ENCODE measurements at regions not wholly inside any gene's neighbourhood (a gene's known extent, or its start where the extent isn't known, plus 50 kb on each side); places are given as distances from the start of the nearest gene placed in this dataset.

DNA sequence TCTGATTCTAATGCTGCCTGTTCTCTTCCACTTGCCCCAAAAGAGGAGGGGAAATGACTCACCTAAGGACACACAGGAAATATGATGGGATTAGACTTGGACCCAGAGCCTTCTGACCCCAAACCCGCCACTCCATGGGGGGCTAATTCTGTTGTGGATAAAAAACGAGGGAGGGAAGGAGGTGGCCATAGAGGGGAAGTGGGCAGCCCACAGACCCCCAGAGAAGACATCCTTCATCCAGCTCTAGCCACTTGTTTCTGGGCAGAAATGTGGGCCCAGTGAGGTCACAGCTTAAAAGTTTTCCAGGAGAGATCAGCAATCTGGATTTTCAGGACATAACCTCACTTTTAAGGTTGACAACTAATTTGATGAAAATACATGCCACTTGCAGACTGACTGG, 202.1 kb downstream of the ANKRD60 start:
- DNase-seq (ENCODE audit: low read depth, low spot score) = no peak
- in situ Hi-C loops (cut with HindIII; ENCODE audit: low sequenced_read_pairs) = no loop called here
- H3K4me3 ChIP-seq (ENCODE audit: low read depth, low read length) = no peak overlapping the region

DNA sequence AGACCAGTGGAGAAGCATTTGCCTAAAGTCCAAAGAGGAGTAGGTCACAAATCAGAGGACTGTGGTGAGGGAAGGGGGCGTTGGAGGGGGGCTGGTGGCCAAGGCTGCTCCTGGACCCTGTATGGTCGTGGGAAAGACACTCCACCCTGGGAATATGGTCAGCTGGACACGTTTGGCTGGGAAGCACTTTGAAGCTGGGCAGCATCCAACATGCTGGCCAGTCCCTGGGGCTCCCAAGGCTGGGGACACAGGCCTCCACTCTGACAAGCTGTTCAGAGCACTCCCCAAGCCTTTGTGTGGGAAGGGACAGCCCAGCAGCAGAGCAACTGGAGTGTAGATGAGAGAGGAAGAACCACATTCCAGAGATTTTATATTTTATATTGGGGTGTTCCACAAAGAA, 203.2 kb downstream of the ANKRD60 start:
- in situ Hi-C loops (cut with HindIII; ENCODE audit: low sequenced_read_pairs) = no loop called here
- TF ChIP-seq, protein P1, sequence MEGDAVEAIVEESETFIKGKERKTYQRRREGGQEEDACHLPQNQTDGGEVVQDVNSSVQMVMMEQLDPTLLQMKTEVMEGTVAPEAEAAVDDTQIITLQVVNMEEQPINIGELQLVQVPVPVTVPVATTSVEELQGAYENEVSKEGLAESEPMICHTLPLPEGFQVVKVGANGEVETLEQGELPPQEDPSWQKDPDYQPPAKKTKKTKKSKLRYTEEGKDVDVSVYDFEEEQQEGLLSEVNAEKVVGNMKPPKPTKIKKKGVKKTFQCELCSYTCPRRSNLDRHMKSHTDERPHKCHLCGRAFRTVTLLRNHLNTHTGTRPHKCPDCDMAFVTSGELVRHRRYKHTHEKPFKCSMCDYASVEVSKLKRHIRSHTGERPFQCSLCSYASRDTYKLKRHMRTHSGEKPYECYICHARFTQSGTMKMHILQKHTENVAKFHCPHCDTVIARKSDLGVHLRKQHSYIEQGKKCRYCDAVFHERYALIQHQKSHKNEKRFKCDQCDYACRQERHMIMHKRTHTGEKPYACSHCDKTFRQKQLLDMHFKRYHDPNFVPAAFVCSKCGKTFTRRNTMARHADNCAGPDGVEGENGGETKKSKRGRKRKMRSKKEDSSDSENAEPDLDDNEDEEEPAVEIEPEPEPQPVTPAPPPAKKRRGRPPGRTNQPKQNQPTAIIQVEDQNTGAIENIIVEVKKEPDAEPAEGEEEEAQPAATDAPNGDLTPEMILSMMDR (IDR thresholded peaks at IDR 0.05; ENCODE audit: low read depth, low read length) = no peak
- H3K4me3 ChIP-seq (ENCODE audit: low read depth, low read length) = no peak overlapping the region
- no peak for DNase-seq (ENCODE audit: low read depth, low spot score)

More for the DNA sequence above, 202.1 kb downstream of the ANKRD60 start:
- TF ChIP-seq, protein P1 (IDR thresholded peaks at IDR 0.05; ENCODE audit: low read depth, low read length) = no peak

DNA sequence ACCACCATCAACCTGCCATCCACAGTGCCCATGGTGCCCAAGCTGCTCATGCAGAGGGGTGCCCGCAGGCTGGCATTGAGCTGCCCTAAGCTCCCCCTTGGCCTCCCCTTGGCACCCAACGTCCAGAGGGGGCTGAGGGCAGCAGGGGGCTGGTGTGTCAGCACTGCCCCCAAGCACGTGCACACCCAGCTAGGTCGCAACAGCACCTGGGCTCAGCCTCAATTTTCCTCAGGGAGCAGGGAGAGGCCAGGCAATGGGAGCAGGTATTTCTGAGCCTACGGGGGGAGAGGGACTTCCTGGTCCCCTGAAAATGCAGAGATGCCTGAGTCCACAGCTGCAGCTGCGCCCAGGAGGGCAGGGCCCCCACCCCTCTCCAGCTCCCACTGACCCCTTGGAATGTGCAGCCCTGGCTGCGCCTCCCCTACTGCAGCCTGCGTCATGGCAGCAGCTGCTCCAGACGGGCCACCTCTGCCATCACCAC, 204.2 kb downstream of the ANKRD60 start:
- in situ Hi-C loops (cut with HindIII; ENCODE audit: low sequenced_read_pairs) = no loop called here
- TF ChIP-seq, protein P1 (IDR thresholded peaks at IDR 0.05; ENCODE audit: low read depth, low read length) = no peak
- no peak for DNase-seq (ENCODE audit: low read depth, low spot score)
- H3K4me3 ChIP-seq (ENCODE audit: low read depth, low read length) = no peak overlapping the region

GRCh38 chr20:58023781-58024180, 204.7 kb downstream of the ANKRD60 start:
- H3K4me3 ChIP-seq (ENCODE audit: low read depth, low read length) = no peak overlapping the region
- TF ChIP-seq, protein P1 (IDR thresholded peaks at IDR 0.05; ENCODE audit: low read depth, low read length) = no peak
- DNase-seq (ENCODE audit: low read depth, low spot score) = no peak
- in situ Hi-C loops (cut with HindIII; ENCODE audit: low sequenced_read_pairs) = no loop called here

DNA sequence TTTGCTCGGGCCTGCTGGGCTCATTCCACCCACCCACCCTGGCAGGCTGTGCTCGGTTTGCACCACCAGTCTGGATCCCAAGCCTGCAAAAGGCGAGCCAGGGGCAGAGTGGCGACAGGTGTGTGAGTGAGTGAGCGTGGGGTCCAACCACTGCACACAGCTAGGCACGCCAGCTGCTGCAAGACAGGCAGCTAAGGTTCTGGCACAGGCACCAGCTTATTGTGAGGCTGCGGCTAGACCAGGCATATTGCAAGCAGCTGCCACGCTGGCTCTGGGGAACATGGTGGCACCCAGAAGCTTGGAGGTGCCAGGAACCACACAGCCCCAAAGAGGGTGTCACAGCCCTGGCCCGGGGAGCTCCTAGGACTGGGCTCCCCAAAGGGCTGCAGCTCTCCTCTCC, 205.1 kb downstream of the ANKRD60 start:
- in situ Hi-C loops (cut with HindIII; ENCODE audit: low sequenced_read_pairs) = no loop called here
- TF ChIP-seq, protein P1 (IDR thresholded peaks at IDR 0.05; ENCODE audit: low read depth, low read length) = no peak
- no peak overlapping the region for H3K4me3 ChIP-seq (ENCODE audit: low read depth, low read length)
- no peak for DNase-seq (ENCODE audit: low read depth, low spot score)

DNA sequence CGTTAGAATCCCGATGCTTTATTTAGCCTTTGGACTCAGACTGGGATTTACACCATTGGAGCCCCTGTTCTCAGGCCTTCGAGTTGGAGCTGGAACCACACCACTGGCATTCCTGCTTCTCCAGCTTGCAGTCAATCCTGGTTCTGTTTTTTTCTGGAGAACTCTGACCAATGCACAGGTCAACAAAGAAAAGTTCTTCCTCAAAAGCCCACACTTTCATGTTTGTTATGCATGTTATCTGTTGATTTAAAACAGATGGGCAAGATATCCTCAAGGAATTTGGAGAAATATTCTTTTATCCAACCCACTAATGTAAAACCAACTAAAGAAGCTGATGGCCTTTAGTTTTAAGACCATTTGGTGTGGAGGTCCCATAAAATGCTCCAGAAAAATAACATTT, 205.7 kb downstream of the ANKRD60 start:
- TF ChIP-seq, protein P1 (IDR thresholded peaks at IDR 0.05; ENCODE audit: low read depth, low read length) = no peak
- H3K4me3 ChIP-seq (ENCODE audit: low read depth, low read length) = no peak overlapping the region
- in situ Hi-C loops (cut with HindIII; ENCODE audit: low sequenced_read_pairs) = no loop called here
- DNase-seq (ENCODE audit: low read depth, low spot score) = no peak

DNA sequence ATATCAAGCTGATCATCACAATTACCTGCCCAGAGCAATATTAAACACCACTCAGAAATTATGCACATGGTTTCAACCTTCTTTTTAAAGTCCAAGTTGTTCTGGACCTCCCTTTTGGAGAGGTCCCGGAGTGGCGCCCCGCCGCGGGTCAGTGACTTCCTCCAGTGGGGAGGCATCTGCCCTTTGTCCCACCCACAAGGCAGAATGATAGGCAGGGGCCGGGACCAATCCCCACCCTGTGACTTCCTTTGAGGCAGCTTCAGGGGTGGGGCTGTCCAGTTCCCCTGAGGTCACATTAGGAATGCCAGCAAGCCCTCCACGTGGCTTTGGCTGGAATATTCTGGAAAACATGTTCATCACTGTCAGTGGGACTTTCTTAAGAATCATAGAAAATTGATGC, 207.0 kb downstream of the ANKRD60 start:
- H3K4me3 ChIP-seq (ENCODE audit: low read depth, low read length) = no peak overlapping the region
- DNase-seq (ENCODE audit: low read depth, low spot score) = no peak
- TF ChIP-seq, protein P1 (IDR thresholded peaks at IDR 0.05; ENCODE audit: low read depth, low read length) = no peak
- in situ Hi-C loops (cut with HindIII; ENCODE audit: low sequenced_read_pairs) = no loop called here
